ENCODE measurements at regions not wholly inside any gene's neighbourhood (a gene's known extent, or its start where the extent isn't known, plus 50 kb on each side); places are given as distances from the start of the nearest gene placed in this dataset.
"Not testable (repeated sequence)": the region's sequence is repeated elsewhere in the genome, so short reads cannot be mapped to it uniquely, and the experiment has no call there.

DNA sequence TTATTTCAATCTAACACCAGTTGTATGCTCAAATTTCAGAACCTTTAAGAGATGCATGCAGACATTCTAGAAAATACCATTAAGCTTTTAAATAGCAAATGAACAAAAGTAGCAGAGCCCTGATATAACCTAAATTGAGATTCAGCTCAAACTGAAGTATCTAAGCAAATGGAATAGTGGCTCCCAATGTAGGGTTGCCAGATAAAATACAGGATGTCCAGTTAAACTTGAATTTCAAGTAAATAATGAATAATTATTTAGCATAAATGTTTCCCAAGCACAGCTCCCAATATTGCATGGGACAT, 171.1 kb upstream of the ATP11B start:
- no peak for DNase-seq (ENCODE audit: low spot score)

GRCh38 chr3:182626484-182627467, 166.5 kb upstream of the ATP11B start:
- DNase-seq (ENCODE audit: low spot score): peak; percentile 20

GRCh38 chr3:182628531-182628930, 164.8 kb upstream of the ATP11B start:
- no peak for DNase-seq (ENCODE audit: low spot score)

GRCh38 chr3:182629521-182629920, 163.8 kb upstream of the ATP11B start:
- no peak for DNase-seq (ENCODE audit: low spot score)

GRCh38 chr3:182631183-182632076, 161.9 kb upstream of the ATP11B start:
- DNase-seq (ENCODE audit: low spot score): no peak

DNA sequence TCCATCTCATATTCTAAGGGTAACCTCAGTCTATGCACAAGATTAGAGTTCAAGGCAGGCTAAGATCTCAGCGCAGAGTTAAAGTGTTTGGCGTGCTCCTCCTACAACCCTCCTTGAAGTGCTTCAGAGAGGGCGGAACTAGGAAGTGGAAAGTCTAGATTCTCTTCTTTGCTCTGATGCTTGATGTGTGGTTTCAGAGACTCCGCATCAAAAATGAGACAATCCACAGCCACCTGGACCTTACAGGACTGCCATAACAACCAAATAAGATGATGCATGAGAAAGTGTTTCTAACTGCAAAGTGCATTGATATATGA, 161.3 kb upstream of the ATP11B start:
- DNase-seq (ENCODE audit: low spot score): no peak

- no peak for DNase-seq (ENCODE audit: low spot score)
Measured at GRCh38 chr3:182633186-182633585, 160.1 kb upstream of the ATP11B start.

GRCh38 chr3:182636646-182637045, 156.7 kb upstream of the ATP11B start:
- DNase-seq (ENCODE audit: low spot score): peak; percentile 49

DNA sequence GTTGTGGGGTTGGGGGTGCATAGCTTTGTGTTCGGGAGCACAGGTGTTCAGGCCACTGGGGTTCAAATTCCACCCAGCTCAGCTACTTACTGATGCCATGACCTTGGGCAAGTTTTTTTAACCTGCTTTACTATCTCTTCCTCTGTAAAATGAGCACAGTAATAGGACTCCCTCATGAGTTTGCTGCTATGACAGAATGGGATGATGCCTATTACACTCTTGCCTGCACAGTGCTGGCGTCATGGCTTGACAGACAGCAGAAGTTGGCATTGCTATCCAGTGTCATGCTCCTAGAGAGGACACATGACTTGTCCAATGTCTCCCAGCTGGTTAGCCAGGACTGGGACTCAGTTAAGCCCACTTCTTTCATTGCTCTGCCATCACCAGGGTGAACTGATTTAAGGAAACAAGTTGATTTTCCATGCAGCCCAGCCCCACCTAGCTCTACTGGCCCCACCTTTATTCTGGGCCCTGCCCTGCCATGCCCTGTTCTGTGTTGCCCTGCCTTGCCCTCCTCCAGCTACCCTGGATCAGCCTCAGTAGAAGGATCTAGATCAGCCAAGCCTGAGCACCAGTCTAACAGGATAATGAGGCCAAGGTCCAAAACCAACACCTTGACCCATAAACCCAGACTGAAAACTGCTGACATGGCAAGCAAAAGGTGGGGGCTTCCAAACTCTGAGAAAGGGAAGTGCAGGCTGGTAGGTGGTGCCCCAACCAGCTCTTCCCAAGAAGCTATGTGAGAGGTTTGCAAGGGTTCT, 155.8 kb upstream of the ATP11B start:
- DNase-seq (ENCODE audit: low spot score): no peak

GRCh38 chr3:182644013-182644412, 149.3 kb upstream of the ATP11B start:
- no peak for DNase-seq (ENCODE audit: low spot score)

- DNase-seq (ENCODE audit: low spot score): no peak
Measured at GRCh38 chr3:182644790-182645433, 148.4 kb upstream of the ATP11B start.

DNA sequence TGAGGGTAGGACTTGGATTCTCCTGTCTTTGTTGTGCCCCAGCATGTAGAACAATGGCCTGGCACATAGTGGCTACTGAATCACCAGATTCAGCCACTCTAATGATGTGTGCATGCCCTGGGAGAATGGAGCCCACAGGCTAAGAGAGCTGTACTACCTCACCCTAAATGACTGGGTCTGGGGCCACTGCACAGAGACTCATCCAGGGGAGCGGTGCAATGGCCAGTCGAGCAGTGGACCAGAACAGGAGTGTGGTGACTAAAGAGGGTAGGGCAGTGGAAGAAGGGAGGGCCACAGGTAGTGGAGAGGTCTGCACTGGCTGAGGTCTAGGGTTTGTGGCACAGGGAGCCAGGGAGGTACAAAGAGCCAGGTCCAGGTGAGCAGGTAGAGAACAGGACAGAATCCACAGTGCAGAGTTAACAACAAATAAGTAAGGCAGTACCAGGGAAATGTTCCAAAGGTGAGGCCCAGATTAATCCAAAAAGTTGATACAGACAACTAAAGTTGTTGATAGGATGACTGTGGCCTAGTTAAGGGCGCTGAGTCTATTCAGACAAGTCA, 142.7 kb upstream of the ATP11B start:
- DNase-seq (ENCODE audit: low spot score): no peak

DNA sequence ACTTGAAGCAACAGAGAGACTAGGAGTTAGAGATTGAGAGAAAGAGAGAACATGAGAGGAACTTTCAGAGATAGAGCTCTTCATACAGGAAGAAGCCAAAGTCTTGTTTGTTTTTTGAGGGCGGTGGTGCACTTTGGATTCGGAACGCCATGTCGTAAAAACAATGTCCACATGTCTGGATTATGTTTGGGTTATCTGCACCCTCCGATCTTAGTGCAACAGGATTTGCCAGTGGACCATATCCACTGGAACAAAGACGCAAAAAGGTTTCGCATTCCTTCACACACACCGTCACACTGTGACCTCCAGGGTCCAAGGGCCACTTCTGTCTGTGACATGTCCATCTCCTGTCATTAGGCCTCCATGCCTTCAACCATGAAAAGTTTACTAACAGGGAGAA, 141.8 kb upstream of the ATP11B start:
- DNase-seq (ENCODE audit: low spot score): no peak

GRCh38 chr3:182653065-182653464, 140.2 kb upstream of the ATP11B start:
- DNase-seq (ENCODE audit: low spot score): not testable (repeated sequence)

- no peak for DNase-seq (ENCODE audit: low spot score)
Measured at GRCh38 chr3:182668541-182668940, 124.8 kb upstream of the ATP11B start.

GRCh38 chr3:182668974-182669373, 124.3 kb upstream of the ATP11B start:
- DNase-seq (ENCODE audit: low spot score): no peak

- DNase-seq (ENCODE audit: low spot score): no peak
Measured at GRCh38 chr3:182671541-182671940, 121.8 kb upstream of the ATP11B start.

DNA sequence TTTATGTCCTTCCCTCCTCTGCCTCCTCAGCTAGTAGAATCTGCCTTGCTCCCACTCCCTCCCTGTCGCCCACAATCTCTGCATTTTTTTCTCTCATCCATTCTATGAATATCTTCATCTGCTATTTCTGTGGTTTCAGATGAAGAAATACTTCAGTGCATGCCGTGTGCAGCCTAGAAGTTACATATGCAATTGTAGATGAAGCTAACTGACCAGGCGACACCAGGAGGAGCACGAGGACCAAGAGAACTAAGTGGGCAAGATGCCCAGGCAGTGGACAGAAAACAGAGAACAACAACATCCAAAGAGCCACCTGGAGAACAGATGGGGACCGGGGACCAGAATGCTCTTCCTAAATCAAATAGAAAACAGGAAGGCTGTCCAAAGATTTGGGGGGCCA, 121.4 kb upstream of the ATP11B start:
- DNase-seq (ENCODE audit: low spot score): peak; percentile 53

- no peak for DNase-seq (ENCODE audit: low spot score)
Measured at GRCh38 chr3:182673336-182673735, 120.0 kb upstream of the ATP11B start.

DNA sequence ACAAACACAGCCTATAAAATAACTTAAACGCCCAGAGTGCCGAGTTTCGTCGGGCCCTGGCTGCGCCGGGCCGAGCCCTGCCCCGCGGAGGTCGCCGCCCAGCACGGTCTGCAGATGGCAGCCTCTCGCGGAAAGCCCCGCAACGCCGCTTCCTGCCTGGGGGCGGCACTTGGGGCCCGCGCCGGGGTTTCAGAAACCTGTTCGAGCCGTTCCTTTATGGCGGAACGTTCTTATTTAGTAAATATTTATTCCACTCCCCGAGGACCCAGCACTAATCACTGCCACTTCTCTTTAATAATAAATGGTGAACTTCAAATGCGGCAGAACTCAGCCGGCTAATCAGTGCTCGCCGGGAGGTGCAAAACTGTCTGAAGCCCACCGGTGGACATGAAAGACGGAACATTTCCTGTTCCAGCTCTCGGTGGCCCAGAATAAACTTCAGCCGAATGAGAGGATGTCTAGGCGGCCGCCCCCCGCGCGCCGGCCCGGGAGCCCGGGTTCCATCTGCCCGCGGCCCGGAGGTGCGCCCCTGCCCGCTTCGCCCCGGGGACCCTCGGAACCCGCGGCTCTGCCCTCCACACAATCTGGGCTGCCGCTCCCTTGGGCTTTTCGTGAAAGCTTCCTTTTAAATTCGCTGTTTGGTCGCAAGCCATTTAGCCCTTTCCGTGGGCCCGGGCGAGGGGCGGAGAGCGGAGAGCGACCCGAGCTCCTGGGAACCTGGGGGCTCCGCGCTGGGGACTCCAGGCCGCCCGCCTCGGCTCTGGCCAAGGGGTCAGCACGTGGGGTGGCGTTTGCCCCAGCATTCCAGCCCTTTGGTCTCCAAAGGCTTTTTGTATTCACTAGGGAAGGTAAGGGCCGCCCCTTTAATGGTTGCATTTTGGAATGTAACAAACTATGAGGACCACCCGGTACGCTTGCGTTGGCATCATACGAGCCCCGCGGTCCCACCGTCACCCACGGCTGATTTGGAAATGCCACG, 110.8 kb upstream of the ATP11B start:
- DNase-seq (ENCODE audit: low spot score): peak; percentile 41

Measured in H4 (cell line).